Endometrial microvascular endothelial cells (primary cell): ENCODE measurements at regions not wholly inside any gene's neighbourhood (a gene's known extent, or its start where the extent isn't known, plus 50 kb on each side); places are given as distances from the start of the nearest gene placed in this dataset.

ENCODE experiments used
- in situ Hi-C: cut with HindIII; loops from 2 replicates; pipeline ENCODE4 v1.10.0; 2017; ENCODE audit warnings: low sequenced_read_pairs, low pct_unique_long_range_greater_than_20kb; ENCODE audit errors: inconsistent ontology term

GRCh38 chr5:167671176-167671575 is 620.3 kb upstream of the WWC1 start:
- in situ Hi-C loops: no loop called here

DNA sequence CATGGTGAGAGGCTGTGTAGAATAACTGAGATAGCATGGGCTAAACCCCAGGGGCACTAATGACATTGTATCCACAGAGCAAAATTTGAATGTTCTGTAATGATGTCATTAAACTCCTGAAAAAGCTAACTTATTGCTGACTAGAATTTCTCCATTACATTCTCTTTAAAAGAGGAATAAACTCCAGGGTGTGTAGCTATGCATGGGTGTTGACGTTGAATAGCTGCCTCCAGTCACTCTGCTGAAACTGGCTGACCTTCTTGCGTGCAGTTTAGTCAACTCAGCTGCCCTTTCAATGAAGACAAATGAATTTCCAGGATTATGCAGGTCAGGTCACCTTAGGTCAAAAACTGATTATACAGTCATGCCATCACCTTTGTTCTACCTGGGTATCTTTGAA is 617.5 kb upstream of the WWC1 start:
- in situ Hi-C loops: no loop called here

DNA sequence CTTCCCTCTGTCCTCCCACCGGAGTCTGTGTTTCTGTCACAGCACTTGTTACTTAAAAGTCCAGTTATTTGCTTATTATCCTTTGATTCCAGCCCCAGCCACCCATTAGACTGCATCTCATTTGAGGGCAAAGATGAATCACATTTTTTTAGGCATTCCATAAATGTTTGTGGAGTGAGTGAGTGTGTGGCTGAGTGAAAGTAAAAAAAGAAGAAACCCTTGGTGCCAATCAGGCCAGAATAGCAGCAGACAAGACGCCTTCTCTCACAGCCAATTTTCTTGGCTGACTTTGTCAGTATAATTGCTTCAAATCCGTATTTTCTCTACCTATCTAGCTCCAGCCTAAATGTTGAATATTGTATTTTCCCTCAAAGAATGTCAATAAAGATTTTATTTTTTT is 613.0 kb upstream of the WWC1 start:
- in situ Hi-C loops: no loop called here

DNA sequence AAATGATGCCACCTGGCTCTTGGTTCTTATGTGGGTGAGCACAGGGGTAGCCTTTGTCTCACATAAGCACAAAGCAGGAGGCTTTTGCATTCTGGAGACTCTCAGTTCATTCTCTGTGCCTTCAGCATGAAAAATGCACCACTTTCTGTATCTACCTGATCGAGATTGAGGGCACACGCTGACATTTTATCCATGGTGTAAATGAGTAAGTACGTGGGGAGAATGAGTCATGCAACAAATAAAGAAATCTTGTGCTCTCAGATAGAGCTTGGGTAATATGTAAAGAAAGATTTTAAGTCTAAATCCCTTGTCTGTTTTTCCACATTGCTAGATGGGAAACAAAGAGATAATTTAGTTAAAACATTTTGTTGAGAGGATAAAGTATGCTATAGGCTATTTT is 607.2 kb upstream of the WWC1 start:
- in situ Hi-C loops: no loop called here

- in situ Hi-C loops: no loop called here
Measured at GRCh38 chr5:167688341-167689130, 602.9 kb upstream of the WWC1 start.

DNA sequence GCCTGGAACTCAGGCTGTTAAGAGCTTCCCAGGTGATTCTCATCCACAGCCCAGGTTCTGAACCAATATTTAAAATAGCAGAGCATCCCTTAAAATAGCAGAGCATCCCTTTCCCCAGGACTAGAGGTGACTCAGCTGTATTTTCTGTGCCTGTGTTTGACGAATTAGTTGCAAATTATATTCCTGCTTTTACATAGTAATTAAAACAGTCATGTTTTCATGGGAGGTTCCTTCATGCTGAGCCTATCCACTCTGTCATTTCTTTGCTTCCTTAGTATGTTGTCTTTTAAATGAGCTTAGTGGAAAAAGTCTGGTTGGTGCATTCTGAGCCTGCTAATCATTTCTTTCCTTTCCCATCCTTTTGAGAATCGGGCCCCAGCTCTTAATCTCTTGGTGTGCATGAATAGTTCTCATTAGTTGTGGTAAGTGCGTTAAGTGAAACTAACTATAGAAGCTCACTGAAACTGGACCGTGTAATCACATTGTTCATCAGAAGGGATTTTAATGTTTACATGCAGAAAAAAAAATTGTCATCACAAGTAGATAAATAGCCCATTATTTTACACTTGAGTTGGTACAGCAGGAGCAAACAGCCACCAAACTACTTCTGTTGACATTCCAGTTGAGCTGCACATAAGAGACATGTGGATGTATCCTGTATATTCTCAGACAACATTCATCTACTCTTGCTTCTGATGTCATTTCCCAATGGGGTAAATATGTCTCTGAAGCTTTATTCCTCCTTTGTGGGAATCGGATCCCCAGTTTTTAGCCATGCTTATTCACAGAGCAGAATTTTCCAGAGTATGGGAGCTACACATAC is 596.9 kb upstream of the WWC1 start:
- in situ Hi-C loops: no loop called here

- in situ Hi-C loops: no loop called here
Measured at GRCh38 chr5:167696558-167697314, 594.7 kb upstream of the WWC1 start.

DNA sequence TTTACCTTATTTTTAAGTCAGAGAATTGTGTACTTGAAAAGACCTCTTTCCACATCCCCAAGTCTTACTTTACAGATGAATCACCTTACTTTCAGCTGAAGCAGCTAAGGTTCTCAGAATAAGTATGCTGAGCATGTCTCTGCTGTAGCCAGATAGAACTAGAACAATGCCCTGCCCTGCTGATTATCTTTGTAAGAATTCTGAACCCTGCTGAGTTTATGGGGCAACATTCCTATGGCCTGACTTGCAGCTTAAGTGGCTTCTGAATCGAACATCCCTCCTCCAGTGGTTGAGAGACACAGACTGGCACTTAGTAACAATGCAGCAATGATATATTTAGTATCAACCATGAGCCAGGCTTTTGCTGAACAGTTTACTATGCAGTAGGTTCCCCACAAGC is 592.0 kb upstream of the WWC1 start:
- in situ Hi-C loops: no loop called here

GRCh38 chr5:167701051-167701450 is 590.4 kb upstream of the WWC1 start:
- in situ Hi-C loops: no loop called here

DNA sequence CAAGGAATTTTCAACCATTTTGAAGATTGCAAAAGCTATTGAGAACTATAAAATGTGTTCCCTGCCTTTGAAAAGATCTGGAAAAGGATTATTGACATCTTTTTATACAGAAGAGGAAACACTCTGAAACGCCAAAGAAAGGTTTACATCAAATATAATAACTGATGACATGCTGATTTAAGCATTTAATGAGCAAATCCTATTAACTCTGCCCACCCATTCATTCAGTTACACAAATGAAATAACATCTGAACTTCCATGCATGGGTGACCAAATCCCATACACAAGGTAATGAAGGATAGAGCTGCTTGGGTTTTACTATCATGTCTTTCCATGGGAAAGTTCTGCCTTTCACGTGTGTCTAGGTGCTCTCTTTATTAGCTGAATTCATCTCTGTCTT is 589.4 kb upstream of the WWC1 start:
- in situ Hi-C loops: no loop called here

DNA sequence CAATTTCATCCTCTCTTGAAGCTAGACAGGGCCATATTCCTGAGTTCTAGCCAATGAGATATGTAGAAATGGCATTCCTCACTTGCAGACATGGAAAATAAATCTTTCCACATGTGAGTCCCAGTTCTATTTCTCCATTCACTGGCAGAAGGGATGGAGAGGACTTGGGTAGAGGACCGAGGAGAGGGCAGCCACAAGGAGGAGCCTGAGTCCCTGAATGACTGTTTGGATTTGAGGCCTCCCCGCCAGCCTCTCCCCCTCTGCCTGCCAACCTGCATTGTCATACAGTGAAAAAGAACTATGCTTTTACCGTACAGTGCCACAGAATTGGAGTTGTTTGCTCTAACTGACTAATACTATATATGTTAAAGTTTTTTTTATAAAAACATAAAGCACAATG is 583.0 kb upstream of the WWC1 start:
- in situ Hi-C loops: no loop called here

DNA sequence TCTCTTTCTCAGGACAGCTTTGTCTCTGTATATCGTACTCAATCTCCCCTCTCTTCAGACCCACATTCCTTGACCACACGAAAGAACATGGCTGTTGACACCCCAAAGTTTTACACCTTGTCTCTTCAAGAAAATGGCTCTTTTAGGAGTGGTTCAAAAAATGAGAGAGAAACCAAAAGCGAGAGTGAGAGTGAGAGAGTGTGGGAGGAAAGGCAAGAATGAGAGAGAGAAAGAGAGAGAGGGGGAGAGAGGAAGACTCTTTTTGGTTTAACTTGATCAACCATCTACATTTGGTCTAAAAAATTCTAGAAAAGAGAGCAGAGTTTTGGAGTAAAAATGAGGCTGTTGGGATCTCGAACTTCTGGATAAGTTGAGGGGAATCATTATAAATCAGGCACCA is 581.8 kb upstream of the WWC1 start:
- in situ Hi-C loops: no loop called here

DNA sequence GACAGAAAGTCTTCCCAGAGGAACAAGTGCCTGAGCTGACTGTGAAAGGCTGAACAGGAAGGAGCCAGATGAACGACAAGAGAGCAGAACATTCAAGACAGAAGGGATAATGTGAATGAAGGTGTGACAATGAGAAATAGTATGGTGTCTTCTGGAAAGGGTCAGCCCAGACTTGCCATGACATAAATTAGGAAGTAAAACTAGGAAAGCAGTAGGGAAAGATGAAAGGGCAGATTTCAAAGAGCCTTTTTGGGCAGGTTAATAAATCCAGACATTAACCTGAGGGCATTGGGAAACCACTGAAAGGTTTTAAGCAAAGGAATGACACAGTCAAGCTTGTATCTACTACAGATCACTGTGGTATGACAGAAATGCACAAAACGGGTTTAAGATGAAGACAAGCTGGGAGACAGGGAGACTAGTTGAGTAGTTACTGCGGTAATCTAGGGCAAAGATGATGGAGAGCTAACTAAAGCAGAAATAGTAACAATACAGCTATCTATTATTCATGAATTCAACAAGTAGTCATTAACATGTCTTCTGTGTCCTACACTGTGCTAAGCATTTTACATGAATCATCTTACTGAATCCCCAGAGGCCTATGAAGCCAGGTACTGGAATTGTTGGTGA is 580.9 kb upstream of the WWC1 start:
- in situ Hi-C loops: no loop called here

- in situ Hi-C loops: no loop called here
Measured at GRCh38 chr5:167712986-167713585, 578.4 kb upstream of the WWC1 start.

DNA sequence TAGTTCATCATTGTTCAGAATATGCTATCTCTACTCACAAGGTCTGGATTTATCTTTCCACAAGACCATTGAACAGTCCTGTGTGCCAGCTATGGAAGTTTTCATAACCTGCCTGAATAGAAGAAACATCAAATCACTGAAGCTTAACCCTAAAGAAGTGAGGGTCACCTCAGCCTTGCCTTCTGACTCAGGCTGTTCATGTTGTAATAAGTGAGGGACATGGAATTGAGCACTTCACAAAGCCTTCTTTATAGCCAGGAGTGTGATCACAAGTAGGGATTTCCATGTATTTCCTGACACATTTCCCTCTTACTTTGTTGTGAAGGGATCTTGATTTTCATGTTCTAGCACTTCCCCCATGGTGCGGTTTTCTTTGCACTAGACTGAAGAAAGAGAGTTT is 577.5 kb upstream of the WWC1 start:
- in situ Hi-C loops: no loop called here

DNA sequence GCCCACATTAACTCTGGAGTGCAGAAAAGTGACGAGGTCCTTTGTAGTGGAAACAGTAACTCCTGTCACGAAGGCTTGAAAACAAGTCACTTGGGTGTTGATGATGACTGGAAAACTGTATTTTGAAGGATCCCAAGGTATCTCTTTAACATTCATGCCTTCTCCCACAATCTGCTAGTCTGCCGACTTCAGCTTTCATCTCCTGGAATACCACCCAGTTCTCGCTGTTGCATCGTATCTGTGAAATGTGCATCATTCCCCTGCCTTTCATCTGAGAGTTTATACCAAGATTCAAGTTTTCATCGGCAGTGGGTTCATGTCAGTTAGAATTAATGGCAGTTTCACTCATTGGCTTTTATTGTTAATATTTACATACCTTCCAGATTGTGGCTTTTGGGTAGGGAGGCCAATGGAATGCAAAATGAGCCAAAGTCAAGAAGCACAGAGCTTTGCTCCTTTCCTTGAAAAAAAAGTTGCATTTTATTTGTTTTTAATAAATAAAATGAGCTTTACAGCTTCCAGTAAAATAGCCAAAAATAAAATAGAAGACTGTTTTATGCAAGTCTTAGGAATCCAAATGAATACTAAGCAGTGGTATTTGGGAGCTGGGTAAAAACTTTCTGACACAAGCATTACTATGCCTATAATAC is 575.2 kb upstream of the WWC1 start:
- in situ Hi-C loops: no loop called here

DNA sequence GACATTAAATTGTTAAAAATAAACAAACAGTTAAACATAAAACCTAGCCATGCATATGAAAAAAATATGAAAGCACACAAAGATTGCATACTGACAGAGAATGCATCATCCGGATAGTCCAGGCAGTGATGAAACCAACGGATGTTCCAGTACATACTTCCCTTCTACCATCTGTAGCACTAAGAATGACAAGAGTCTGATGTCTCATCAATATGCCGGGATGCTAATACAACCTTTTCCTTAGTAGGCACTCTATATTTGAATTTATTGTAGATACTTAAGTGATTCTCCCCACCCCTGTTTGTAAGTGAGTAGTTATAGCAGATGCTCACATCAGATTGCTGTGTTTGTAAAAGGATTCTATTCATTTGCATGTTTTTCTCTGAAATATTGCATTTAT is 571.2 kb upstream of the WWC1 start:
- in situ Hi-C loops: no loop called here

DNA sequence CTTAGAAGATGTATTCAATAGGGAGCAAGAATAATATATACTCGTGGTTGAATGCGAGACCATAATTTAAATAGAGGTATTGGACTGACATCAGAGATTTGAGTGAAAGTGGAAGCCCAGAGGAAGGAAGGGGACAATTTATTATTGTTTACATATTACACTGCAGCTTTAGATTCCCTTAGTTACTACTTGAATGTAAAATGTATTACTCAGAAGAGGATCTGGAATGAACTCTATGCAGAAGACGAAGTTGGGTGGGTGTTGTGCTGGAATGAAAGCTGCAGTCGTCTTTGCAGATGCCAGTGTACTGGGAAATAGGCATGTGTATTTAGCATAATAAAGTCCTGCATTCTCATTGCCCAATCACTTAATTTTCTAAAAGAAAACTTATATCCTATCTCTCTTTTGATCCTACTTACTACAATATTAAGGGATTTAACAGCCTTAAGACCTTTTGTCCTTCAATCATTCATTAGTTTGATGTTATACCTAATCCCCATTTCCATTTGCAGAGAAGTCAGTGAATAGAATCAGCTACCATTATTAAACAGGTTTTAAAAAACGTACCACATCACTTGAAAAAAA is 570.7 kb upstream of the WWC1 start:
- in situ Hi-C loops: no loop called here
